Cerebellar cortex (tissue), 1 donor: ENCODE measurements at regions not wholly inside any gene's neighbourhood (a gene's known extent, or its start where the extent isn't known, plus 50 kb on each side); places are given as distances from the start of the nearest gene placed in this dataset.
"Not testable (repeated sequence)": the region's sequence is repeated elsewhere in the genome, so short reads cannot be mapped to it uniquely, and the experiment has no call there.

ENCODE experiments used
- DNase-seq: peaks from one replicate; pipeline ENCODE4 v3.0.0-alpha.2; 2015; ENCODE audit warnings: low spot score

DNA sequence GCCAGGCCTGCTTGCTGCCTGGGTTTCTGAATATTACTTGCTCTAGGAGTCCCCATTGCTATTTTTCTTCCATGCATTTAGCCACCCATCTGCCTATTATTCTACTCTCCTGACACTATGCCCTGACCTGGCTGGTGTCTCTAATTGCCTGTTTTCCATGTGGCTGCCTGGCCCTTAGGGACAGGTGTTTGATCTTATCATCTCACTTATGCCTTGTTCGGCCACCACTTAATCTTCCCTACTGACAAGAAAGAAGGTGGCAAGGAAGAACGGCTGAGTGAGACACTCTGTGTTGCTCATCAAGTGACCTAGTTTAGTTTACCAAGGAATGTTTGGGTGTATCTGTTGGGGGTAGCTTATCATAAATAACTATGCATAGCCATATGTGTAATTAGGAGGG, 50.4 kb upstream of the RAPH1 start:
- DNase-seq: no peak

DNA sequence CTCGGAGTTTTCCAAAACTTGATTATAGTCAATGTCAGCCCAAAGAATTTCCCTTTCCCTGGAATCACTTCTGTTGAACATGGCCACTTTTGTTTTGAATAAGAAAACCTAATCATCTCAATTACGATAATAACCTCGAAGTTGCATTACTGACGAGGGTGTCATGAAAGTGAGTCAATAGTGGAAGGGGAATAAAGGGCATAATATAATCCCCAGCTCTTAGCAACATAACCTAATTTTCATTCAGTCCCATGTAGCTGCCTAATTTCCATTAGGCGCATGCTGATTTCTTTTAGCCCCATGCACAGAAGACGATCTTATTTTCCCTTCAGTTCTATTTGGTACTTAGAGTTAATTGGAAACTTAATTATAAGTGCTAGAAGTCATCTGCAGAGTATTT, 51.1 kb upstream of the RAPH1 start:
- DNase-seq: no peak

GRCh38 chr2:203586696-203587095, 51.6 kb upstream of the RAPH1 start:
- no peak for DNase-seq

GRCh38 chr2:203590496-203590895, 55.4 kb upstream of the RAPH1 start:
- no peak for DNase-seq

- no peak for DNase-seq
Measured at GRCh38 chr2:203591642-203592041, 56.5 kb upstream of the RAPH1 start.

GRCh38 chr2:203592470-203592869, 57.4 kb upstream of the RAPH1 start:
- DNase-seq: no peak

GRCh38 chr2:203594541-203594940, 59.4 kb upstream of the RAPH1 start:
- no peak for DNase-seq

DNA sequence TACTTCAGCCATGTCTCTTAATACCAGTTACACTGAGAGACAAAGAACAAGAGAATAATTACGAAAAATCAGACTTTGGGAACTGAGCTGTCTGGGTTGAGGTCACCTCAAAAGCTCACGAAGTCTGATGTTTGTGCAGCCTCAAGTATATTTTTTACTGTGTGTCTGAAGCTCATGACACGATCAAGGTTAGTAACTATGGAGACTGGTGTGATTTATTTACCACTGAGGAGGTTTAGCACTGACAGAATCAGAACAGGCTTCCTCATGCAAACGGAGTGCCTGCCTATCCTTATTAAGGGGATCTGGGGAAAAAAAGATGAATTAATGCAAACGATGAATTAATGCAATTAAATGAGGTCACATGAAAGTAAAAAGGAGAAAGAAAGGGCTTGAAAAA, 61.1 kb upstream of the RAPH1 start:
- DNase-seq: no peak

DNA sequence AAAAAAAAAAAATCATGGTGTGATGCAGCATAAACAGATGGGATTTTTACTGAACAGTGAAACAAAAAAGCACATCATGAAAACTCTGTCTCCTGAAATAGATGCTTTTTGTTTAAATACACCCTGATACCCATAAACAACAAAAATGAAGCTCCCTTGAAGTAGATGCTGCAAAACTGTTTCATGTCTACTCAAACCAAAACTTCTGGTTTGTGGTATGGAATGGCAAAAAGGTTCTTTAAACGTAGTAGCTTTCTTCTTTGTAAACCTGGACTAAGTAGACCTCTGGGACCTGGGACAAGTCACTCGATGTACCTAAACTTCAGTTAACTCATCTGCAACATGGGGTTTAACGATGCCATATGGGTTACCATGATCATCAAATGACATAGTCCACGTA, 64.4 kb upstream of the RAPH1 start:
- DNase-seq: no peak

DNA sequence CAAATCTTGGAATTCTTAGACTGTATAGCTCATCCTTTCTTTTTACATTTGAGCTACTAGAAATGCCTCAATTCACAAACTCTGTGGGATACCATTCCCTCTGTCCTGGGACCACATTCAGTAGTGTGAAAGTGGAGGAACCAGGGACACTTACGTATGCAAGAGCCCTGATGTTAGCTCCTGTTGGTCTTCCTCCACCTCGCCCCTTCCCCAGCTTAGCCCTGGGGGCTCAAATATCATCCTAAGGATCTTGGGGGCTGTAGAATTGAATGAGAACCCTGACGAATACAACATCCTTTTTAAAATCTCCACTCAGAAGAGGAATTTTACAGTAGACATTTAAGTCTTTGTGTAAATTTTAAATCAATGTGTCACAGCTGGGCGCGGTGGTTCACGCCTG, 65.2 kb upstream of the RAPH1 start:
- DNase-seq: no peak

- DNase-seq: no peak
Measured at GRCh38 chr2:203603456-203604389, 68.6 kb upstream of the RAPH1 start.

- no peak for DNase-seq
Measured at GRCh38 chr2:203605302-203605701, 70.2 kb upstream of the RAPH1 start.

DNA sequence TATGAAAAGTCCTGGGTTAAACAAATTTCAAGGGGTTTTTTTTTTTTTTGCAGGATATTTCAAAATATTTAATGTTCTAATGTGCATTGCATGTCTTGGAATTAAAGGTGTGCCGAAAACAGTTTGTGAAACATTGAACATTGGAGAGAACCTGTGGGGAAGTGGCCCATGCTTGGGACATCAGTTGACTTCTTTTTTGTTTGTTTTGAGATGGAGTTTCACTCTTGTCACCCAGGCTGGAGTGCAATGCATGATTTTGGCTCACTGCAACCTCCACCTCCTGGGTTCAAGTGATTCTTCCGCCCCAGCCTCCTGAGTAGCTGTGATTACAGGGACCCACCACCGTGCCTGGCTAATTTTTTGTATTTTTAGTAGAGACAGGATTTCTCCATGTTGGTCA, 71.0 kb upstream of the RAPH1 start:
- DNase-seq: no peak

DNA sequence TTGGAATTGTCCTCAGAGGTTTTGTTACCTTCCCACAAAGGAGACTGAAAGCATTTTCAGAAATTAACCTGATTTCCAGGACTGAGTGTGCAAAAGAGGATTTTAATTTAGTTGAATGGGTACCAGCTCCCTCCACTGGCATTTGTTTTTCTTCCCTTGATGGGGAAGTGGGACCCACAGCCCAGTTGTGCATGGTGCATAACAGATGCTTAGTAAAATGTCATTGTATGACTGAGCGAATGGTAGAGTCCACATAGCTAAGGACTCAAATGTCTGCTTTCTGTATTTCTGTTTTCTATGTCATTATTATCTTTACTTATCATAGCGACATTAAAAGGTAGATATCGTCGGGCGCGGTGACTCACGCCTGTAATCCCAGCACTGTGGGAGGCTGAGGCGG, 75.5 kb upstream of the RAPH1 start:
- DNase-seq: no peak

- DNase-seq: no peak
Measured at GRCh38 chr2:203612246-203612645, 77.1 kb upstream of the RAPH1 start.

GRCh38 chr2:203619267-203619878, 84.3 kb upstream of the RAPH1 start:
- no peak for DNase-seq

DNA sequence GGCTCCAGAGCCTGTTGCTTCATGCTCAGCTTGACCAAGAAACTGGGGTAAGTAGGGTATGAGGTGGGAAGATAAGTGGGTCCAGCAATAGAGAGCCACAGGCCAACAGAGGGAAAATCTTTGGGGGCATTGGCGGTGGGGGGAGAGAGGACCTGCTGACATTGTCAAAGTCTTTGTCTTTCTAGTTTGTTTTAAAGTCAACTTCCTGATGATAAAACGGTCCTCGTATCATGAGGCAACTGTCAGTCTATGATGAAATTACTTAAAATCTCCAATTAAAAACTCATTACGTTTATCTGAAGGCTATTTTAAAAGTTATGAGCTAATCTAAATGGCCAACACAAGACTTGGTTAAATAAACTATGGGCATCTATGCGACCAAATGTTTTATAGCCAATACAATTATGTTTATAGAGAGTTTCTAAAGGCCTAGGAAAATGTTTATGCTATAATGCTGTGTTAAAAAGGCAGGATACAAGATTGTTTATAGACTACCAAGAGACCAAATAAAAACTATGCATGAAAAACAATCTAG, 84.4 kb upstream of the CD28 start:
- DNase-seq: no peak

DNA sequence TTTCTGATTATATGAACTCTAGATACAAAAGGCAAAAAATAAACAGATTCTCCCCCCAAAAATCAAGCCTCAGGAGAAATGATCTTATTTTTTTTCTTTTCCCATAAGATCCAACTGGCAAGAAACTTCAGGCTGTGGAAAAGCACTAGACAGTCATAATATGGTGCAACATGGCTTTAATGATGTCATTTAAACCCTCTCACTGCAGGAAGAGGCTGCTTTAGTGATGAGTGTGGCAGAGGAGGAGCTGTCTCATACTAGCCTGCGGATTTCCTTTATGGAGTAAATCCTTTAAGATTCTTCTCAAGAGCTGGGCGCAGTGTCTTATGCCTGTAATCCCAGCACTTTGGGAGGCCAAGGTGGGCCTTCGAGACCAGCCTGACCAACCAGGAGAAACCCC, 83.3 kb upstream of the CD28 start:
- DNase-seq: no peak

DNA sequence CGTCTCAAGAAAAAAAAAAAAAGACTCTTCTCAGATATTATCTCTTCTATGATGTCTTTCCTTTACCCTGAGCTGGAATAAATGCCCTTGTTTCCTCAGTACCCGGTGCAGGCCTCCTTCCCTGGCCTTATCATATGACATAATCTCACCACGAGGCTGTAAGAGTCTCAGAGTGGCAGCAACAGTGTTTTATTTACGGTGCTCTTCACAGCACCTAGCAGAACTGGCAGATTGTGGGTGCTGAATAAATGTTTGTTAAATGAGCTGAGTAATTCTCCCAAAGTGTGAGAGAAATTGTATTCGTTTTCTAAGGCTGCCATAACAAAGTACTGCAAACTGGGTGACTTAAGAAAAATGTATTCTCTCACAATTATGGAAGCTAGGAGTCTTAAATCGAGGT, 82.8 kb upstream of the CD28 start:
- no peak for DNase-seq

DNA sequence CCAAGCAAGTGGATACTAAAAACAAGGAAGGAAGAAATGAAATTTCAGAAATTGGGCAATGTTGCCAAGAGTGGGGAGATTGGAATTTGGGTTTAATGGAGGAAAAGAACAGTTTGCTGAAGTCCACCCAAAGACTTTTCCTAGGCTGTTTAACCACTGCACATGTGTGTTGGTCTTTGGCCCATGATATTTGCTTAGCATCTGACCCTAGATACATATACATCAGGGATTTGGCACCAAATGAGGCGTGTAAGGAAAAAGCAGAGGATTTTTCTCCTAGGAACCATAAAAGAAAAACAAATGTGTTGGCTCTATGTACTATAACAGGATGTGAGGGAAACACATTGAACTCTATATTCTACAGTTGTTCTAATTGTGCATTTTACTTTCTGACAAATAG, 80.7 kb upstream of the CD28 start:
- no peak for DNase-seq

DNA sequence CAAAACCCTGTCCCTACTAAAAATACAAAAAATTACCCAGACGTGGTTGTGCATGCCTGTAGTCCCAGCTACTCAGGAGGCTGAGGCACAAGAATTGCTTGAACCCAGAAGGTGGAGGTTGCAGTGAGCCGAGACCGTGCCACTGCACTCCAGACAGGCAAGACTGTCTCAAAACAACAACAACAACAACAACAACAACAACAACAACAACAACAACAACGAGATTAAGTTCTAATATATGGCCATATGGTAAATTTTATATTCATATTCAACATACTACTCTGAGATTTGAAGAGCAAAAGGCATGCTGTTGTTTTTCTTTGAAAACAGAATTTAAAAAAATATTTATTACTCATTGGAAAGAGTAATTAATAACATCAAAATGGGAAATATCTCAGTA, 80.2 kb upstream of the CD28 start:
- DNase-seq: not testable (repeated sequence)

DNA sequence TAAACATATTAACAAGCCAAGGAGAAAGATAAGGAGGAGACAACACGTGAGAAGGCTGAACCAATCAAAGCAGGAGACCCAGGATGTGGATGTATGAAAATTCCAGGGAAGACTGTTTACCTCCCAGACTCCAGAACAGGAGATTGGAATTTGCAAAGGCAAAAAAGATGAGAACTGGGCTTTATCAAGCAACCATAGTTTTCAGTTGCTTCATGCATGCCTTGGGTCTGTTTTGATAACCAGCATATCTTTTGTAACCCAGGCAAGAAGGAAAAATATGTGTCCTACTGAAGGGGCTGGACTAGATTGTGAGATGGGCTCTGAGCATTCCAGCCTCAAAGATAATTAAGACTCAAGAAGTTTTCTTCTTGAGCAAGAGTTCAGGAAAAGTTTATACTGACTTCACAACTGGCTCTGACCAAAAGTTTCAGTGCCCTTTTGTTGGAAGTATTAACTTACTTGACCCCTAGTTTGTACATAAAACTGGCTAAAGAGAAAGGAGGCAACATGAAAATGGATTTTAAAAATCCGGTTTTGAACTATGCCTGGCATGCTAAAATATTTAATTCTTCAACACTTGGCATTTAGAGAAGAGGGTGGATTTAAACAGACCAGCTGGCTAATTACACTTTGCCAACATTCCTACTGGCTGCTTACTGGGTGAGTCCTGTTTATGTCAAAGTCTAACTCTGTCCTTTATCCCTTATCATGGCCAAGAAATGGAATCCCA, 79.3 kb upstream of the CD28 start:
- no peak for DNase-seq

DNA sequence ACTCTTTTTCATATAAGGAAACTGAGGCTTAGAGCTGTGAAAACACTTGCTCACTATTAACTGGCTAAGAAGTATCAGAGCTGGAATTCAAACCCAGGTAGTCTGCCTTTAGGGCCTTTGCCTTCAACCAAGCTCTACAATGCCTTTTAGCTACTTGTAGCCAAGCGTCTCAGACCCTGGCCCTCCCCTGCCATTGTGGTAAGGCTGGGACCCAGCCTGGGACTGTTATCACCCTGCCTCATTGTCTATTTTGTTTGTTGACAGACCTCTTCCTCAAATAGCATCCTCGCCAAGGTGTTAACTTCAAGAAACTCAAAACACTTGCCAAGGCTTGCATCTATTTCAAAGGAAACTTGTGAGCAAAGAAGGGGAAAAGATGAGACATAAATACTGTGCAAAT, 76.7 kb upstream of the CD28 start:
- DNase-seq: no peak
